ENCODE measurements at regions not wholly inside any gene's neighbourhood (a gene's known extent, or its start where the extent isn't known, plus 50 kb on each side); places are given as distances from the start of the nearest gene placed in this dataset.

GRCh38 chr2:160634436-160634835 lies 140.8 kb upstream of the RBMS1 start:
- DNase-seq, result no peak

DNA sequence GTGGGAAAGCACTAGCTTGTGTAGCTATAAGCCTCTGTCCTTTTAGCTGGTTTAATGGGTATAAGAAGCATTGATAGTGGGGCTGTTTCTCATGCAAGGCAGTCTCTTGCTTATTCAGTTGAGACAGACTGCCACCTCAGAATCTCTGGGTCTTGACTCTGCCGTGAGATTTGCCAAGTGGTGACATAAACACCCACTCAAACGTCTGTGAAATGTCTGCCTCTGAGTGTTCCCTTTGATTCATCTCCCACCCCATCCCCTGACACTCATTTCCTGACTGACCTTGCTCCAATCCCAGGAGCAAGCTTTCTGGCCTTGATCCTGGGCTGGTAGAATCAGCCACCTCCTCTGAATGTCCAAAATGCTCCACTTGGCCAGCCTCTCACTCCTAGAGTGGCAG lies 141.9 kb upstream of the RBMS1 start:
- DNase-seq, result no peak

DNA sequence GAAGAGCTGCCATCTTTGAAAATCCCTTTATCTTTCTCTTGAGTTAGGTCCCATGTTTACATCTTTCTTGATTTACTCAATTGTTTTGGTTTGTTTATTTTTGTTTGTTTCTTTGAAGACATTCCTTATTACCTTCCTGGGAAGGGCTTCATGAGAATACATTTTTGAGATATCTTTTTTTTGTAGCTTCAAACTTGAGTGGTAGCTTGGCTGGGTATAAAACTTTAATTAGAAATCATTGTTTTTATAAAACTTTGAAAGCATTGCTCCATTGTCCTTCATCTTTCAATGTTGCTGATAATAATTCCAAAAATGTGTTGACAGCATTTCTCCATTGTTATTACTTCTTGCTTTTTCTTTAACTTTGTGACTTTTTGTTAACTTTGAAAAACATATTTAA lies 145.9 kb upstream of the RBMS1 start:
- no peak for DNase-seq

GRCh38 chr2:160646684-160647444 lies 153.3 kb upstream of the RBMS1 start:
- no peak for DNase-seq

DNA sequence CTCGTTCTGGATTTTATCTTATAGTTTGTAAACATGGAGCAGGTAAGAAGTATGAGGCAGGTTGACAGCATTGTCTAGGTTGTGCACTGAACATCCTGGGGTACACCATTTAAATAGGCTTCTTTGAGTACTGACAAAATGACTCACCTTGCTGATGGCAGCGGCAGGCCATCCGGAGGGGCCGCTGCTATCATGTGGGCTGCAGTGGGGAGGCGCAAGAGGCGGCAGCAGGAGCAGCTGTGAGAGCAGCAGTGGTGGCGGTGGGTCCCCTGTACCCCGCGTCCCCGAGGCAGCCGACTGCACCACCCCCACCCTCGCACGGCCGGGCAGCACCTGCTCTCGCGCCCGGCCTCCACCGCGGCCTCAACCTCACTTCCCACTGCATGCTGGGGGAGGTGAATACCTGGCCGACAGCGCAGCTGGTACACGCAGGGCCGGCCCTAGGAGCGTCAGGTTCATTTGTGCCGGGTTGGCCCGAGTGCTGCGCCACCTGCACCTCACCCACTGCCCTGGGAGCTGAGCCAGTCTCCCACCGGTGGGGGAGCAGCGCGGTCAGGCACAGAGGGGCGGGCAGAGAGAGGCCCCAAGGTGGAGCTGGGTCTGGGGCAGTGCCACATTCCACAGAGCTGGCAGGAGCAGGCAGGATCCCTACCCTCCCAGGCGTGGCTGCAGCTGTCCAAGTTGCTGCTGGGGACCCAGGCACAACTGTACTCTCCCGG lies 154.5 kb upstream of the RBMS1 start:
- no peak for DNase-seq

DNA sequence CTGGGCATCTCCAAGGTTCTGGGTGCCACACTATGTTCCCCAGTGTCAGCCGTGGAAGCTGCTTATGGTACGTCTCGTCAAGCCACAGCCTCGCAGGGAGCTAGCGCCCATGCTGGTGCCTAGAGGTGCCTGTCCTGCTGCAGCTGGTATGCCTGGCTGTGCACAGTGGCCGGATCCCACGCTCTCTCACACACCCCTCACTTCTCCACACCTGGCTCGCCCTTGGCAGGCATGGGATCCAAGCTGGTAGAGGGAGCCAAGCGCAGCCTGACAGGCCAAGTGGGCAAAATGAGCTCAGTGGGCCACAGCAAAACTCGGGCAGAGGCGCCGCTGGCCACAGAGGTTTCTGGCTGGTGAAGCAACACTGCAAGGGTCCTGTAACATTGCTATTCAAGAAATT lies 156.1 kb upstream of the RBMS1 start:
- DNase-seq, result no peak

DNA sequence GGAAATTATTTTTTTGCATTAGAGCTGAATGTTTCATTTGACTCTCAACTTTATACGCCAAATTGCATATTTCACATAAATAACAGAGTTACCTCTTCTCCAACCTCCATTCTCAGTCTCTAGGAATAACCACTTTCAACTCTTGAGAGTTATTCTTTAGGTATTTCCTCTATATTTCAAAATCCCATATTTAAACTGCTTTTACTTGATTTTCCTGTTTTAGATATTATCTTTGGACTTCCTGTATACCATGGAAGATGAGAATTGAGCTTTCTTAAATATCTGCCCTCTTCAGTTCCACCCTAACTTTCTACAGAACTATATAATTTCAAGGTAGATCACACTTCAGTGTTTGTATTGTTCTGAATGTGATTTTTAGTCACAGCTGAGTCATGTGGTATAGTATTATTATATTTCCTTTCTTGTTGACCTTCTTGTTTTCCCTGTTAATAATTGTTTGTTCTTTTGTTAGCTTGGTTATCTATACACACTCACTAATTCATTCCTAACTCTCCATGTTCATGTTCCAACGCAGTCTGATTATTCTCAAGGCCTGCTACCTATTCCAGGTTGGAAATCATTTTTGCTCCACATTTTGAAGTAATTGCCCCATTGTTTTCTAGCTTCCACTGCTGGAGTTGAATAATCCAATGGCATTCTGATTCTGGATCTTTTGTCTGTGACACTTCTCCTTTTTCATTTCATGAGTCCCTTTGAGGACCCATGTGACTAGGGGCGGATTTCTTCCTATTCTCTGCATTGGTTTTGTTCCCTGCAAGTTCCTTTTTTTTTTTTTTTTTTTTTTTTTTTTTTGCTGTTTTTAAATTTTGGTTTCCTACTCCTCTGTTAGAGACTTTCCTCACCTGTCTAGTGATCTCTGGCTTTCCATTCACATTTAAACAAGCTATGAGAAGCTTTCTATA lies 156.8 kb upstream of the RBMS1 start:
- no peak for DNase-seq

DNA sequence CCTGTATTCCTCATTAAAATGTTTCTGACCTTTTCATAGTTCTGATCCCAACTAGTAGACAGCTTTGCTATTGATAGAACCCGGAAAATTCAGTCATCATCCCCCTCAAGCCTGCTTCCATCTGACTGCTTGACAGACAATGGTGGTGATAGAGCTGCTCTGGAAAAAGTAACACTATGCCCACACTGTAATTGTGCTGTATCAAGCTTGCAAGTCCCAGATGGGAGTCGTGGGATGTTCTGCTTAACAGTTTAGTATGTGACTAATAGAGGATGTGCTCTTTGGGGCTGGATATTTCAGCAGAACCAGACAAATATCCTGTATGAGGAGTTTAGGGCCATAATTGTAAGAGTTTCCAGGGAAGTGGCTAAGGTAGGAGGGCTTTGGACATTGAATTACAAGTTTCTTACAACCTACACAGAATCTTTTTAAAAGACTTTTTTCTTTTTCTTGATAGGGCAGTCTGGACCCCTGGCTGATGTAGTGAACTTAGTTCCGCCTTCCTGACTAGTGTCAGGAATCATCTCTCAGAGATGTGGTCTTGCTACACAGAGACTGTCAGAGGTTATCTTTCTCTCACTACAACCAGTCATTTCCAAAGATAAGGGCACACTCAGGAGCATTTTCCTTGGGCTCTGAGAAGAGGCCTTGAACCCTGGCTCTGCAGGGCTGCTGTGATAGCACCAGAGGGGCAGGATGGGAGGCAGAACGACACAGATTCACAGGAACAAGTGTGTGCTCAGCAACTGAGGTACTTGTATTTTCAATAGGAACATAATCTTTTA lies 158.0 kb upstream of the RBMS1 start:
- no peak for DNase-seq

- DNase-seq, result no peak
Observed at GRCh38 chr2:160652236-160652635, 158.6 kb upstream of the RBMS1 start.

GRCh38 chr2:160657196-160657595 lies 163.6 kb upstream of the RBMS1 start:
- no peak for DNase-seq

DNA sequence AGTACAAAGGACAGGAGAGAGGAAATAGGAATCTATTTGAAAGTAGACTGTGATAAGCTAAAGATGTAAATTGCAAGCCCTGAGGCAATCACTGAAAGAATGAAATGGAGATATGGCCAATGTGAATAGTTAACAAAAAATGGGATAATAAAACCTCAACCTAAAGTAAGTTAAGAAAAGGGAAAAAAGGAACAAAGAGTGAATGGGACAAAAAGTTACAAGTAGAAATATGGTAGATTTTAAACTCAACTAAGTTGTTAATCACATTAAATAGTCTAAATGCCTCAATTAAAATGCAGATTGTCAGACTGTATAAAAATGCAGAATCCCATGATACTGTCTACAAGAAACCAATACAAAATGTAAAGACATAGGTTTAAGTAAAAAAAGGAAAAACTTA lies 165.2 kb upstream of the RBMS1 start:
- DNase-seq, result no peak

DNA sequence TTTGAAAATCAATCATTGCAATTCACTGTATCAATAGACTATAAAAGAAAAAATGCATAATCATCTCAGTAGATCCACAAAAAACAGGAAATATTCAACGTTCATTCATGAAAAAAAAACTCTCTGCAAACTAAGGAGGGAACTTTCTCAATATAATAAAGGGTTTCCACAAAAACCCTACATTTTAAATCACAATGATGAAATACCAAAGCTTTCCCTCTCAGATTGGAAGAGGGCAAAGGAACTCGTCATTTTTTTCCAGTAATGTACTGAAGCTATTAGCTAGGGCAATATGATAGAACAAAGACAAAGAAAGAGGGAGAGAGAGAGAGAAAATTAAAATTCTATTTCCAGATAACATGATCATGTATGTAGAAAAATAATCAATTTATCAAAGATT lies 167.1 kb upstream of the RBMS1 start:
- no peak for DNase-seq

DNA sequence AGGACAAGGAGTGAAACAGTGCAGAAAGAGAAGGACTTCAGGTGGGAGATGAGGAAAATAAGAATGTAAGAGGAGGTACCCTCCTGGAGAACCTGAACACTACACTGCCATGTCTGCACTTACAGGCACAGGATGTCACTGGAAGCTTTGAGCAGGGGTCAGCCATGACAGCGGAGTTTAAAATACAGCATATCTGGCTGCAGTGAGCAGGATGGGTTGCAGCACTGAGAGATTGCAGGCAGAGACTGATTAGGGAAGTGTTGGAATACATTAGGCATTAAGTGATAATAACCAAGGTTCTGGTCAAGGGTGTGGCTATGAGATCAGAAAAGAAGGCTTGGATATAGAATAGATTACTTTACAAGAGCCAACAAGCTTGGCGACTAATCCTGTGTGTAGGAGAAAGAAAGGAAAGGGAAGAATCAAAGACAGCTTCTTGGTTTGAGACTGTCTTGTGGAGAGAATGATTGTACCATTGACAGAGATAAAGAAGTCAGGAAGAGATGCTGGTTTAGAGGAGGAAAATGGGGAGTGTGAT lies 171.1 kb upstream of the RBMS1 start:
- no peak for DNase-seq

DNA sequence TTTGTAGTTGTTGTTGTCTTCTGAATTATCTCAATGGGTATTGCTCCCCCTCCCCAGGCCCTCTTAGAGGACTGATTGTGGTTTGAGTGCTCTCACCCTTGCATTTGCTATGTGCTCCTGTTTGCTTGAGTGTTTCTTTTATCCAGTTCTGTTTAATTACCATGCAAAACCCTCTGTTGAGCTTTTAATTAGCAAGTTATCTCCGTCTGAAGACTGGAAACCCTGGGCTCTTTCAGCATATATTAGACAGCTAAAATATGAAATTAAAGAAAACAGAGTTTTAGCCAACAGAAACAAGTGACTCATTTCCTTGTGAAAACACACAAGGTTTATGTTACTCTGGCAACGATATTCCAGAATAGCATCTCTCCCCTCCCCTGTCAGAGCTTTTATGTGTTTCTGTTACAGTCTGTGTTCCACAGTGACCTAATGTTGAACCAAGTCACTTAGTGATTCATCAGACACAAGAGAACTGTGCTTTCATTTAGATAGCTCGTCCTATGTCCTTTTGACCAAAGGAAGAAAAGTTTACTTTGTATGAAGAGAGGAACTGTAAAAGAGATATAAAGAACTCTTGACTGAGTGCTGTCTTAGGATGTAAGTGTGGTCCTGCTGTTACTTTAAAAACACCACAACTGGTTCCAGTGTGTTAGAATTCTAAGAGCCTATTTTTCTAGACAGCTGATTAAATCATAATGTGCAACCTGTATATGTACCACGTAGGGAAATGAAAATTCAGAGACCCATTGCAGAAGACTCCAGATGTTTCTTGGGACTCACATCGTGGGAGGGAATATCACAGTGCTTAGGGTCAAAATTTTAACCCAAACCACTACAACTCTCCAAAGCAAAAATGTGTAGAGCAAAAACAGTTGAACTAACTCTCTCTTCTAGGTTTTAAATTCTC lies 172.8 kb upstream of the RBMS1 start:
- DNase-seq, result peak; percentile 38

DNA sequence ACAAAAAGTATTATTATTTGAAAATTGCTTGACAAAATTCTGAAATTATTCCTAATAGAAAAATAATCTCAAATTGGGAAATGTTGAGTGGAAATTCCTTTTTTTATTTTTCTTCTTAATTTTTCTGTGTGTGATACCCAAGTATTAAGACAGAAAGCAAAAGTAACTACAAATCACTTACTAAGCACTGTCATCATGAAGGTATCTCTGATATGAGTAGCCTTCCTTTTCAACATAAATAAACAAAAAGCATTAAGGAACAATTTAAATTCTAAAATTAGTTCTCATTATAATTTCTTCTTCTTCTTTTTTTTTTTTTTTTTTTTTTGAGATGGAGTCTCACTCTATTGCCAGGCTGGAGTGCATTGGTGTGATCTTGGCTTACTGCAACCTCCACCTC lies 174.2 kb upstream of the RBMS1 start:
- DNase-seq, result no peak

GRCh38 chr2:160670618-160671017 lies 177.0 kb upstream of the RBMS1 start:
- DNase-seq, result no peak

DNA sequence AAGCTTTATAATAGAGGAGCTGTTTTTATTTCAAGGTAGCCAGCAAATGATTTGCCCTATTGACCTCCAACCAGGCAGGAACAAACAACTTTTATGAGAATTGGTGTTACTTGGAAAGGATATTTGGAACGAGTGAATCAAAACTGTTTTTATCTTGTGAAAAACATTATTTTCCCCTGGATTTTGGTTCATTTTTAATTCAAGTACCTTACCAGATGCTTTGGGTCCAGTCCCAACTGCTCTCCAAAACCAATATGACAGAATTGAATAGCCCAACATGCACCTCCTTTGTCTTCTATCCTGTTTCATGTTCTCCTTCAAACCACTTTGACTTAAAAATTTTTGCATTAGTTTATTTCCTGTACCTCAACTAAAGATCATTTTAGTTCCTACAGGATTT lies 178.6 kb upstream of the RBMS1 start:
- no peak for DNase-seq

- no peak for DNase-seq
Observed at GRCh38 chr2:160674146-160674750, 180.6 kb upstream of the RBMS1 start.

DNA sequence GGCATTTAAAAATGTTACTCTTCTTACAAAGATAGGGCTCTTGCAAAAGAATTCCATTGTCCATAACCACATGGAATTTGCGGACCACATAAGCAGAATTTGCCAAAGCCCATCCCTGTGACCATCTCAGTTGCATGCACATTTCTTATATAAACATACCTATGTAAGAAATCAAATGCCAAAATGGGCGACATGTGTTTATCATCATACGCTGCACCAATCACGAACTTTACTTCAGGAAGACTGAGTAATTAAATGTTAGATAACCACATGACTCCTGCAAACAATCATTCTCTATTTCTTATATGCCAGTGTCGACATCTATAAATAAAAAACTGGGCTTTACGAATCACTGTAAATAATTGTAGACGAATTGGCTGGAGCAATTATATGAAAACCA lies 186.1 kb upstream of the RBMS1 start:
- DNase-seq, result no peak

GRCh38 chr2:160680294-160680693 lies 186.7 kb upstream of the RBMS1 start:
- no peak for DNase-seq

GRCh38 chr2:160680974-160681373 lies 187.4 kb upstream of the RBMS1 start:
- no peak for DNase-seq

Data from NCI-H1092 (cell line).